Esophagus squamous epithelium (tissue), 4 donors: ENCODE measurements at regions not wholly inside any gene's neighbourhood (a gene's known extent, or its start where the extent isn't known, plus 50 kb on each side); places are given as distances from the start of the nearest gene placed in this dataset.

Source experiments
- CTCF ChIP-seq, 6 experiments: fragments of 450-650 bp in 4 of 6; fragments of 200-600 bp in 2 of 6; sonication (generic) in 2 of 6; IDR thresholded peaks; one replicate each; pipeline ENCODE4 v1.5.1; 2016 to 2019; ENCODE audit warnings: antibody characterized with exemption in 6 of 6, mild to moderate bottlenecking in 4 of 6, moderate library complexity in 4 of 6
- POLR2A ChIP-seq, 4 donors: fragments of 450-650 bp; IDR thresholded peaks; one replicate each; pipeline ENCODE4 v1.6.1; 2017; ENCODE audit warnings: antibody characterized with exemption in 4 of 4, mild to moderate bottlenecking in 4 of 4, moderate library complexity in 3 of 4

DNA sequence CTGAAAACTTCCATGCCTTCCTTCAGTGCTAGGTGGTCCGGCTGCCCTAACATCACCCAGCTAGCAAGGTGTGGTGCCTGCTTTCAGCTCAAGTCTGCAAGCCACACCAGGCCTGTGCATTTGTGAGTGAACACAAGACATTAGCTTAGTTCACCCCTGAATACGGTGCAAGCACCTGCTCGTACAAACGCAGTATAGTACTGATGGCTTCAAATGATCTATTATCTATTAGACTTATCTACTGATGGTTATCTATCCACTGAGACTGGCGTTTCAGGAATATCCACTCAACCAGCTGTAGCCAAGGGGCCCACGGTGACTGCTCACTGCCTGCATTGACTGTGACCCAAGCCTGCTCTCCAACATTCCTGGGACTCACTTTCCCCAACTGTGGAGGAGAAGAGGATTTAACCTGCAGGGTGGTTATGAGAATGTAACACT, 155.9 kb downstream of the SHOX start:
- no peak for TF ChIP-seq CTCF (IDR thresholded peaks at IDR 0.05)
- no peak for TF ChIP-seq POLR2A (IDR thresholded peaks at IDR 0.05)
